Fibroblast of villous mesenchyme (primary cell): ENCODE measurements at regions not wholly inside any gene's neighbourhood (a gene's known extent, or its start where the extent isn't known, plus 50 kb on each side); places are given as distances from the start of the nearest gene placed in this dataset.
A peak's percentile ranks its signal among the peaks of the same experiment; 100 is the strongest.

ENCODE experiments used
- DNase-seq: peaks from one replicate; pipeline ENCODE4 v3.0.0-alpha.2; 2010; ENCODE audit warnings: low read depth
- H3K4me3 ChIP-seq: 2 replicates; pipeline ENCODE4 v1.5.1; 2011; ENCODE audit warnings: low read depth, mild to moderate bottlenecking, low read length
- TF ChIP-seq, protein P1 (sequence below): IDR thresholded peaks from 2 replicates; pipeline ENCODE4 v1.5.1; 2012; ENCODE audit warnings: low read depth, mild to moderate bottlenecking, low read length; ENCODE audit not compliant: insufficient read depth

DNA sequence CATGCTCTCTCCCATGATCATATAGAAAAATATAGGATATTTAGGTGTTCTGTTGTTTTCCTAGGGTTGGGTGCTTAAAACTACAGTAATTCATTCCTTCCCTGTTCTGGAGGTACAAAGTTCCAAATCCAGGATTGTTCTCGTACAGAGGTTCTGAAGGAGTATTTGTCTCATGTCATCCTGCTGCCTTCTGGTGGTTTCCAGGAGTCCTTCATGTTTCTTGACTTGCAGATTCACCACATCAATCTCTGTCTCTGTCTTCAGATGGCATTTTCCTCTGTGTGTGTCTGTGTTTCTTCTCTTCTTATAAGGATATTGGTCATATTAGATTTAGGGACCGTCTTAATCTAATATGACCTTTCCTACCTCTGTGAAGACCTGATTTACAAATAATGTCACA is 397.9 kb downstream of the NYAP2 start:
- H3K4me3 ChIP-seq, result no peak overlapping the region
- DNase-seq, result peak; percentile 3
- TF ChIP-seq, protein P1, sequence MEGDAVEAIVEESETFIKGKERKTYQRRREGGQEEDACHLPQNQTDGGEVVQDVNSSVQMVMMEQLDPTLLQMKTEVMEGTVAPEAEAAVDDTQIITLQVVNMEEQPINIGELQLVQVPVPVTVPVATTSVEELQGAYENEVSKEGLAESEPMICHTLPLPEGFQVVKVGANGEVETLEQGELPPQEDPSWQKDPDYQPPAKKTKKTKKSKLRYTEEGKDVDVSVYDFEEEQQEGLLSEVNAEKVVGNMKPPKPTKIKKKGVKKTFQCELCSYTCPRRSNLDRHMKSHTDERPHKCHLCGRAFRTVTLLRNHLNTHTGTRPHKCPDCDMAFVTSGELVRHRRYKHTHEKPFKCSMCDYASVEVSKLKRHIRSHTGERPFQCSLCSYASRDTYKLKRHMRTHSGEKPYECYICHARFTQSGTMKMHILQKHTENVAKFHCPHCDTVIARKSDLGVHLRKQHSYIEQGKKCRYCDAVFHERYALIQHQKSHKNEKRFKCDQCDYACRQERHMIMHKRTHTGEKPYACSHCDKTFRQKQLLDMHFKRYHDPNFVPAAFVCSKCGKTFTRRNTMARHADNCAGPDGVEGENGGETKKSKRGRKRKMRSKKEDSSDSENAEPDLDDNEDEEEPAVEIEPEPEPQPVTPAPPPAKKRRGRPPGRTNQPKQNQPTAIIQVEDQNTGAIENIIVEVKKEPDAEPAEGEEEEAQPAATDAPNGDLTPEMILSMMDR, result no peak

DNA sequence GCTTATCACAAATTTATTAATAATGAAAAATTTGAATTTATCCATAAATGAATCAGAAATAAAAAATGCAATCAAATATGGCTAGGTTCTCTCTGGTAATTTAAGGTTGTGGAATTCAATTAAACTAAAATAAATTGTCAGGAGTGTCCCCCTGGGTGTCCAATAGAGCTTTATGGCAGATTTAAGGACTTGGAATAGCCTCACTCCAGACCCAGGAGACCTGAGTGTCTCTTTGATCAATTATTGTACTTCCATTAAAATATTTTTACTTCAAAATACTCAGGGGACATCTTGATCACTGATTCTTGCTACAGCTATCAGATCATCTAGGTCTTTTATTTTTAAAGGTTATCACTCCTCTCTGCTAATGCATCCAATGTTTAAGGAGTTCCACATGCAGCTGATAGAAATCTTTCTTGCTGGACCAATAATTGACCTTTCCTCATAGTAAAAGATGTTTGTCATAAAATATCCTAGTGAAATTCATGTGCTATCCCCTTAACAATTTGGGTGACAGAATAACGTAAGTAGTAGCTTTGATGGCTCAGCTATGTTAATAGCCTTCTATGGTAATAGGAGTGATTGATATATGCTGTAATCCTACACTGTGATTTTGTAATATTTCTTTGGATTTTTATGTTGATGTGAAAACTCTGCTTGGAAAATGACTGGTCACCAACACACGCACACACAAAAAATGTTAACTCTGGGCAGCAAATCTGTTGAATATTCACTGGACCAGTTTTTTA is 395.3 kb downstream of the NYAP2 start:
- TF ChIP-seq, protein P1, result no peak
- no peak overlapping the region for H3K4me3 ChIP-seq
- DNase-seq, result no peak

DNA sequence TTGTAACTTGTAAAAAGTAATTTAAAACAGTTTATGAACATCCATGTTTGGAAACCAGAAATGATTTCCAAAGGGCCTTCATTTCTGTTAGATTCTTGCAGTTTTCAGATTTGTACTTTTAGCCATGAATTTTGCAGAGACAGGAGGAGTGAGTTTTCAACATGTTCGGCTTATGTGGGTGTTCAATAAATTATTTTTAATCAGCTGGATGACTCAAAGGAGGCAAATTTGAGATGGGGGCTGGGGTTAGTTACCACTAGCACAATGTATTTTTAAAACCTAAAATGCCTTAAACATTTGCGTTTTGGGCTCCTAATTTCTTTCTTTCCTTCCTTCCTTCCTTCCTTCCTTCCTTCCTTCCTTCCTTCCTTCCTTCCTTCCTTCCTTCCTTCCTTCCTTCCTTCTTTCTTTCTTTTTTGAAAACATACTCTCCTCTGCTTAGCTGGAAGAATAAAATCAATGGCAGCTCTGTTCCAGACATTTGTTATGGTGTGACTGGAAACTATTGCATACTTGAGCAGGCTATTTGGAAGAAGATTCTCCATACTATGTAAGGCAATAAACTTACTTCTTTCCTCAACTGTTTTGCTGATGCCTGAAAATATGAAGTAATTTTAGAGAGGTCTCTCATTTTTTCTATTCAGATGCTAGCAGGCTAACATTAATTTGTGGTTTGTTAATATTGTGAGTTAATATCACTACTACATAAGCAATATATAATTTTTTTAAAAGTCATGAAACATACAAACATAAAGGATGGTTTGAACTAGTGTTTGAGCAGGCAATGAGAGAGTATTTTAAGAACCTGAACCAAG is 394.4 kb downstream of the NYAP2 start:
- no peak overlapping the region for H3K4me3 ChIP-seq
- no peak for DNase-seq
- TF ChIP-seq, protein P1, result no peak

DNA sequence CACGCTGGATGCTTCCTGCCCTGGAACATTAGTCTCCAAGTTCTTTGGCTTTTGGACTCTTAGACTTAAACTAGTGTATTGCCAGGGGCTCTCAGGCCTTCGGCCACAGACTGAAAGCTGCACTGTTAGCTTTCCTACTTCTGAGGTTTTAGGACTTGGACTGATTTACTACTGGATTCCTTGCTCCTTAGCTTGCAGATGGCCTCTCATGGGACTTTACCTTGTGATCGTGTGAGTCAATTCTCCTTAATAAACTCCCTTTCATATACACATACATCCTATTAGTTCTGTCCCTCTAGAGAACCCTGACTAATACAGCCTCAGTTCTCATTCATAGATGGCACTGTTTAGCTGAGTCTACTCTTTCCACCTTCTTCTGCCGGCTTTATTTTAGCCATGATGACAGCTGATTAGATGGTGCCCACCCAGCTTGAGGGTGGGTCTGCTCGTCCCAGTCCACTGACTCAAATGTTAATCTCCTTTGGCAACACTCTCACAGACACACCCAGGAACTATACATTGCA is 389.1 kb downstream of the NYAP2 start:
- no peak overlapping the region for H3K4me3 ChIP-seq
- DNase-seq, result peak; percentile 9
- TF ChIP-seq, protein P1, result no peak

DNA sequence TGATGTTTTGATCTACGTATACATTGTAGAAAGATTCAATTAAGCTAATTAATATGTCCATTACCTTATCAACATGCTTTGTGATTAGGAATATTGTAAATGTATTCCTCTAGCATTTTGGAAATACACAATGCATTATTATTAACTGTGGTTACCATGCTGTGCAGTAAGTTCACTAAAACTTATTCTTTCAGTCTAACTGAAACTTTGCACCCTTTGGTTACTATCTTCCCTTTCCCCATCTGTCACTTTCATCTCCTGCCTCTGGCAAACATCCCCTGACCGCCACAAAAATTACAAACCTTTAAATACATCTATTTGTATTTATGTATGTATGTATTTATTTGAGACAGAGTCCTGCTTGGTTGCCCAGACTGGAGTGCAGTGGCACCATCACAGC is 388.0 kb downstream of the NYAP2 start:
- H3K4me3 ChIP-seq, result no peak overlapping the region
- no peak for DNase-seq
- TF ChIP-seq, protein P1, result no peak

DNA sequence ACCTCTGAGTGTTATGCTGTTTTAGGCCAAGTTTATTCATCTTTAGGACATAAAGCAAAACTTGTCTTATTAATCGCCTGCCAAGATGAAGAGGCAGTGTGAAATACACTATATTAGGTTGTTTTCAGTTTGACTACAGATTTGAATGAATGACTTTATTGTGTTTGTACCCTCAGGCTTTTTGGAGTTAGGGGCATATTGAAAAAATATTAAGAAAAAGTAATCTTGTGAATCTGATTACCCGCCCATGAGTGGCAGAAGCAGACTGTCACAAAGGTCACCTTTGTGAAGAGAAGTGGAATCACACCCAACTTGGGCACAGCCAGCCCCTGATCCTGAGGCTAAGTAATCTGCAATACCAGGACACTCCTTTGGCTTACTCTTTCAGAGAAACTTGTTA is 382.5 kb downstream of the NYAP2 start:
- TF ChIP-seq, protein P1, result no peak
- DNase-seq, result no peak
- no peak overlapping the region for H3K4me3 ChIP-seq
